Upper lobe of right lung (tissue), 1 donor: ENCODE measurements at regions not wholly inside any gene's neighbourhood (a gene's known extent, or its start where the extent isn't known, plus 50 kb on each side); places are given as distances from the start of the nearest gene placed in this dataset.

Source experiments
- ATAC-seq: fragments of 200-7000 bp; cut with Tn5 transposase; one replicate; pipeline ENCODE4 v1.9.1; 2020; ENCODE audit warnings: mild to moderate bottlenecking, moderate library complexity
- DNase-seq: peaks from one replicate; pipeline ENCODE4 v3.0.0-alpha.2; 2020
- H3K27ac ChIP-seq: fragments of 200-600 bp; one replicate; pipeline ENCODE4 v1.8.0; 2022
- H3K27me3 ChIP-seq: fragments of 200-600 bp; one replicate; pipeline ENCODE4 v1.8.0; 2022; ENCODE audit warnings: mild to moderate bottlenecking
- H3K36me3 ChIP-seq: fragments of 200-600 bp; one replicate; pipeline ENCODE4 v1.8.0; 2022
- H3K4me1 ChIP-seq: fragments of 200-600 bp; one replicate; pipeline ENCODE4 v1.8.0; 2022
- H3K4me3 ChIP-seq: fragments of 200-600 bp; one replicate; pipeline ENCODE4 v1.8.0; 2022; ENCODE audit warnings: mild to moderate bottlenecking
- H3K9me3 ChIP-seq: fragments of 200-600 bp; one replicate; pipeline ENCODE4 v1.8.0; 2022
- intact Hi-C: fragments of 100-400 bp; cut with DNase I; formaldehyde crosslinking; loops from one replicate; pipeline ENCODE4 v1.11.0; 2022
- TF ChIP-seq, protein P1 (sequence below): fragments of 200-600 bp; IDR thresholded peaks from one replicate; pipeline ENCODE4 v1.8.0; 2022; ENCODE audit warnings: antibody characterized with exemption
- donor health status: DM: no; HTN: yes; CAD: no; lungs with severe emphysema.

DNA sequence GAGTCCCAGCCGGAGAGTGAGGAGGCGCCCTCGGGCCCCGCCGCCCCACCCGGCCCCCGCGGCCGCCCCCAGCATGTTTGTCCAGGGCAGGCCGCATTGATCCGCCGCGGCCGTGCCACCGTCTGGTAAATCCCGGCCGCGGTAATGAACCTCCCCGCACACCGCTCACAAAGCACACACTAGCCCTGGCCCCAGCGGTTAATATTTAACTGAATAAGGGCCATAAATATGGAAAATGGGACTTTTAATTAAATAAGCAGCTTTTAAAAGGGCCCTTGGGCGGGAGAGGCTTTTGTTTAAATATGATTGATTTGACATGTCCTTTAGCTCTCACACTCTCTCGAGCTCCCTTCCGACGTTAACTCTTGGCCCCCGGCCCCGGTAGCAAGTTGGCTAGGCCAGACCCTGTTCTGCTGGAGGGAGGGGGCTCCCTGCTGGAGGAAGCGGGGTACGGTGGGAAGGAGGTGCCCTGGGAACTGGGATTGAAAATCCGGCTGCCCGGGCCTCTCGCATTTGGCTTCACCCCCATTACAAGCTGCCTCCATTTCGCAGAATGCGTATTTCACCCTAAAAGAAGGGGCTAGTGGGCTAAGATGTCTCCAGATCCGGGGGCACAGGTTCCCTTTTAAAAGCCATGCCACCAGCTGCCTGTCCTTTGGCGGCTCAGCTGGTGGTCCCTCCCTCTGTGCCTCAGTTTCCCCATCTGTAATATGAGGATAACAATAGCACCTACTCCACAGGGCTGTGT lies 199.8 kb downstream of the RBM19 start:
- Histone ChIP-seq H3K27ac (no peak overlapping the region), H3K27me3 (peaks cover 48% of the 10 kb centered on the region), H3K9me3 (no peaks in the 10 kb centered on the region), H3K4me3 (no peak overlapping the region), H3K36me3 (no peaks in the 10 kb centered on the region), H3K4me1 (no peaks in the 10 kb centered on the region)
- DNase-seq: no peak
- intact Hi-C loops: no loop called here
- TF ChIP-seq, protein P1, sequence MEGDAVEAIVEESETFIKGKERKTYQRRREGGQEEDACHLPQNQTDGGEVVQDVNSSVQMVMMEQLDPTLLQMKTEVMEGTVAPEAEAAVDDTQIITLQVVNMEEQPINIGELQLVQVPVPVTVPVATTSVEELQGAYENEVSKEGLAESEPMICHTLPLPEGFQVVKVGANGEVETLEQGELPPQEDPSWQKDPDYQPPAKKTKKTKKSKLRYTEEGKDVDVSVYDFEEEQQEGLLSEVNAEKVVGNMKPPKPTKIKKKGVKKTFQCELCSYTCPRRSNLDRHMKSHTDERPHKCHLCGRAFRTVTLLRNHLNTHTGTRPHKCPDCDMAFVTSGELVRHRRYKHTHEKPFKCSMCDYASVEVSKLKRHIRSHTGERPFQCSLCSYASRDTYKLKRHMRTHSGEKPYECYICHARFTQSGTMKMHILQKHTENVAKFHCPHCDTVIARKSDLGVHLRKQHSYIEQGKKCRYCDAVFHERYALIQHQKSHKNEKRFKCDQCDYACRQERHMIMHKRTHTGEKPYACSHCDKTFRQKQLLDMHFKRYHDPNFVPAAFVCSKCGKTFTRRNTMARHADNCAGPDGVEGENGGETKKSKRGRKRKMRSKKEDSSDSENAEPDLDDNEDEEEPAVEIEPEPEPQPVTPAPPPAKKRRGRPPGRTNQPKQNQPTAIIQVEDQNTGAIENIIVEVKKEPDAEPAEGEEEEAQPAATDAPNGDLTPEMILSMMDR: no peak
- ATAC-seq: no peak

DNA sequence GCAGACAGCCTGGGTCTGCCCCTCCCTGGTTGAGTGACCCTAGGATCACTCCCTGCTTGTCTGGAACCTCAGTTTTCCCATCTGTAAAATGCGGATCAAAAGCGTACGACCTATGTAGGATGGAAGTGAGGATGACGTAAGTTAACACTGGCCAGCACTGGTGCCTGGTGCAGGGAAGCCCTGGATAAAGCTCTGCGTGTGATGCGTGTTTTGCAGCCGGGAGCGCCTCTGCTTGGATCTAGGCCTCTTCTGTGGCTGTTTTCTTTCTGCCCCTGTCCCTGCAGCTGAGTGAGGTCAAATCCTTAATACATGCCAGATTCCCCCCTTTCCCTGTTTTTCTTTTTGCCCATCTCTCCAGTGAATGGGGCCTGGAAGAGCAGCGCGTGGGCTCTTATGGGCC lies 201.5 kb downstream of the RBM19 start:
- TF ChIP-seq, protein P1: no peak
- Histone ChIP-seq H3K27me3 (peaks cover 60% of the 10 kb centered on the region), H3K27ac (no peak overlapping the region), H3K9me3 (no peaks in the 10 kb centered on the region), H3K36me3 (no peaks in the 10 kb centered on the region), H3K4me3 (no peak overlapping the region), H3K4me1 (no peaks in the 10 kb centered on the region)
- intact Hi-C loops: no loop called here
- no peak for DNase-seq
- ATAC-seq: no peak

DNA sequence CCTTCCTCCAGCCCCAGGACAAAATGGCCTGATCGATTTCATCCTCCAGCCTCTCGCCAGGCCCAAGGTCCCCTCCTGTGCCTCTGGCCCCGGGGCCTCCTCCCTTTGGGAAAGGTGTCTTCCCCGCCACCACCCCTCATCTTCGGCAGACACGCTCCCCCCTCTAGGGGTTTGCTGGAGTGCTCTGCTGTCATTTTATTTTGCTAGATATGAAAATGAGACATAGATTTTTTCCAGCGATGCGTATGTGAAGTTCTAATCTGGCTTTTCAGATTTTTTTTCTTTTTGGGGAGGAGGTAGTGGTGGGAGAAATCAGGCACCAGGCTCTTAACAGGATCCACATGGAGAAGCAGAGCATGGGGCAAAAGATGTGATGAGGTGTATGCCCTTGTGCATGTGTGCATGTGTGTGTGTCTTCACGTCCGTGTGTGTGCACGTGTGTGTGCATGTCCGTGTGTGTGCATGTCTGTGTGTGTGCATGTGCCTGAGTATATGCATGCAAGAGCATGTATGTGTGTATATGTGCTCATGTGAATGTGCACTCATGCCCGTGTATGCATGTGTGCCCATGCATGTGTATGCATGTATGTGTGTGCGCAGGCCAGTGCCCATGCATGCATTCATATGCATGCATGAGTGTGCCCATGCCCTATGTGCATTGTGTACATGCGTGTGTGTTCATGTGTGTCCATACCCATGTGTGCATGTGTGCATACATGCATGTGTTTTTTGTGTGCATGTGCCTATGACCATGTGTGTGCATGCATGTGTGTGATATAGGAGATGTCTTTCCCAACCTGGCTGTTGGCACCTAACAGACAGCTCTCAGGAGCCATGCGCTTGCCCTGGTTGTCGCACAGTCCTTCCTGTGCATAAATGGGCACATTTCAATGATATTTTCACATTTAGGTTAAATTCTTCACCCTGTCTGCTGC lies 203.0 kb downstream of the RBM19 start:
- Histone ChIP-seq H3K36me3 (no peaks in the 10 kb centered on the region), H3K4me1 (no peaks in the 10 kb centered on the region), H3K27ac (no peak overlapping the region), H3K9me3 (no peaks in the 10 kb centered on the region), H3K4me3 (no peak overlapping the region), H3K27me3 (peaks cover 47% of the 10 kb centered on the region)
- TF ChIP-seq, protein P1: no peak
- intact Hi-C loops: no loop called here
- DNase-seq: no peak
- no peak for ATAC-seq

DNA sequence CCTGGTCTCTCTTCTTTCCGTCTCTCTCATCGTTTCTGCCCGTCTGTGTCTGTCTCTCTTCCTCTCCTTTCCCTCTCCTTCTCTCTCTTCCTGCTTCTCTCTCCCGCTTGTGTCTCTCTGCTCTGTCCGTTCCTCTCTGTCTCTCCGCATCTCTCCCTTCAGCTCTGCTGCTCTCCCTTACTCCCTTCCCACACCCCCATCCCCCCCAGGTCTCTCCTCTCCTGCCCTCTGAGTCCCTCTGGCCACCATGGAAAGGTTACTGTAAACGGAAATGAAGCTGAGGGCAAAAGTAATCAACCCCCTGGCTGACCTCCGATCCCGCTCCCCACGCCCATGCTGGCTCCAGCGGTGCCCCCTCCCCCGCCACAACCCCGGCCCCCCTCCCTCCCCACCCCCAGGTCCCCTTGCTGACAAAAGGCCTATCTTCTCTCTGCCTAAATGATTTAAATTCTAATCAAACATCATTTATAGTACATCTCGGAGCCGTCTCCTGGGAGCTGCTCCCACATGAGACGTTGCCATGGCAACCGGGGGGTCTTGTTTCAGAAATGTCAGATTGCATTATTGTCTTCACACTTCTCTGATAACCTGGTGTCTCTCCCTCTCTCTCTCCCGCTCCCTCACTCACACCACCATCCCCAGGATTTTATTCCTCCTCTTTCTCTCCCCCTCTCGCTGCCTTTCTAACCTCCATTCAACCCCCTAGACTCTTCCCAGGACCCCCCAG lies 203.8 kb downstream of the RBM19 start:
- TF ChIP-seq, protein P1: no peak
- Histone ChIP-seq H3K4me1 (no peaks in the 10 kb centered on the region), H3K4me3 (no peak overlapping the region), H3K27ac (no peak overlapping the region), H3K36me3 (no peaks in the 10 kb centered on the region), H3K27me3 (peaks cover 46% of the 10 kb centered on the region), H3K9me3 (no peaks in the 10 kb centered on the region)
- ATAC-seq: no peak
- intact Hi-C loops: no loop called here
- DNase-seq: no peak

DNA sequence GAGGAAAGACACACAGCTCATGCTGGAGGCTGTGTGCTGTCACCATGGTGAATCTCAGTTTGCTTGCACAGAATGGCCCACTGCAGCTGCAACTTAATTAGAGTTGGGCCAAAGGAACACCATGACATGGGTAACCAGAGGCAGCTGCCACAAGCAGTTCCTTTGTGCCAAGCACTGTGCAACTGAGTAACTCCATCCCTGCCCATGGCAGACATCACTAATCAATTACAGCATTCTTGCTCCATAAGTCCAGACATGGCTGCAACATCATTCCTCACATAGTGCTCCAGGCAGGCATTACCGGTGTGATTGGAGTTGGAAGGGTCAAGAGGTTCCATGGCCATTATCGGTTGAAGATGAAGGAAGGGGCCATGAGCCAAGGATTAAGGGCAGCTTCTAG lies 207.0 kb downstream of the RBM19 start:
- Histone ChIP-seq H3K27ac (no peak overlapping the region), H3K4me1 (no peaks in the 10 kb centered on the region), H3K9me3 (no peaks in the 10 kb centered on the region), H3K27me3 (peaks cover 40% of the 10 kb centered on the region), H3K36me3 (no peaks in the 10 kb centered on the region), H3K4me3 (no peak overlapping the region)
- TF ChIP-seq, protein P1: no peak
- DNase-seq (no peak), ATAC-seq (no peak)
- intact Hi-C loops: no loop called here
